IMR-90 (cell line): ENCODE measurements at regions not wholly inside any gene's neighbourhood (a gene's known extent, or its start where the extent isn't known, plus 50 kb on each side); places are given as distances from the start of the nearest gene placed in this dataset.

Experiments used
- ATAC-seq: fragments of 200-7000 bp; cut with Tn5 transposase; 2 replicates; pipeline ENCODE4 v1.9.1; 2020; ENCODE audit warnings: low read depth, mild to moderate bottlenecking, moderate library complexity
- BruUV-seq: library from RNA; stranded (reverse); fragments of 400-500 nt; replicated peaks from 2 replicates; lab custom pipeline; 2021; lab: Mats Ljungman, UMichigan
- CTCF ChIA-PET: fragments of 300-600 bp; formaldehyde crosslinking; extraction: SDS; loops from one replicate; lab custom pipeline; 2021; ENCODE audit warnings: antibody characterized with exemption; lab: Yijun Ruan, JAX
- POLR2A ChIA-PET: fragments of 300-600 bp; sonication (Branson Sonifier 250); formaldehyde crosslinking; loops from one replicate; lab custom pipeline; 2022; ENCODE audit warnings: antibody characterized with exemption; ENCODE audit not compliant: unreplicated experiment; lab: Charles Lee
- DNase-seq: peaks from one replicate; pipeline ENCODE4 v3.0.0; 2013
- H2AFZ ChIP-seq: replicated peaks from 2 replicates; pipeline ENCODE3; 2013; ENCODE audit warnings: low read length, mild to moderate bottlenecking; ENCODE audit not compliant: poor library complexity
- H2AK5ac ChIP-seq: 2 replicates; pipeline ENCODE4 v1.6.1; 2013; ENCODE audit warnings: low read depth, low read length, inconsistent platforms
- H2AK9ac ChIP-seq: replicated peaks from 2 replicates; pipeline ENCODE3; 2013; ENCODE audit warnings: mild to moderate bottlenecking, low read depth, low read length, moderate library complexity; ENCODE audit not compliant: poor library complexity
- H2BK120ac ChIP-seq: 2 replicates; pipeline ENCODE4 v1.6.1; 2013; ENCODE audit warnings: low read depth, low read length, inconsistent platforms
- H2BK15ac ChIP-seq: 3 replicates; pipeline ENCODE4 v1.6.1; 2013; ENCODE audit warnings: low read depth, low read length, inconsistent platforms
- H2BK20ac ChIP-seq: 2 replicates; pipeline ENCODE4 v1.6.1; 2013; ENCODE audit warnings: low read depth, mild to moderate bottlenecking, inconsistent platforms, low read length, moderate library complexity
- H2BK5ac ChIP-seq: 2 replicates; pipeline ENCODE4 v1.6.1; 2013; ENCODE audit warnings: mild to moderate bottlenecking, low read depth, low read length, inconsistent platforms; ENCODE audit not compliant: poor library complexity, severe bottlenecking
- H3K14ac ChIP-seq: replicated peaks from 2 replicates; pipeline ENCODE4 v1.6.1; 2013; ENCODE audit warnings: low read depth, low read length, inconsistent platforms
- H3K18ac ChIP-seq: 2 replicates; pipeline ENCODE4 v1.6.1; 2013; ENCODE audit warnings: low read depth, low read length, control low read depth
- H3K23ac ChIP-seq: 2 replicates; pipeline ENCODE4 v1.6.1; 2013; ENCODE audit warnings: low read depth, low read length, inconsistent platforms
- H3K27ac ChIP-seq: 2 replicates; pipeline ENCODE4 v1.5.1; 2013; ENCODE audit warnings: mild to moderate bottlenecking, control low read depth, low read length; ENCODE audit not compliant: insufficient read depth
- H3K27me3 ChIP-seq: 2 replicates; pipeline ENCODE4 v1.6.1; 2013; ENCODE audit warnings: low read length; ENCODE audit not compliant: control insufficient read depth, insufficient read depth
- H3K36me3 ChIP-seq: 2 replicates; pipeline ENCODE4 v1.6.1; 2013; ENCODE audit warnings: low read length, mixed read lengths; ENCODE audit not compliant: control insufficient read depth, insufficient read depth
- H3K4ac ChIP-seq: 2 replicates; pipeline ENCODE4 v1.6.1; 2013; ENCODE audit warnings: low read depth, low read length, inconsistent platforms
- H3K4me1 ChIP-seq: 2 replicates; pipeline ENCODE4 v1.6.1; 2013; ENCODE audit warnings: low read length, mixed read lengths; ENCODE audit not compliant: control insufficient read depth, insufficient read depth
- H3K4me2 ChIP-seq: 2 replicates; pipeline ENCODE4 v1.6.1; 2013; ENCODE audit warnings: low read depth, mild to moderate bottlenecking, control low read depth, low read length, moderate library complexity
- H3K4me3 ChIP-seq: 2 replicates; pipeline ENCODE4 v1.5.1; 2013; ENCODE audit warnings: low read depth, mild to moderate bottlenecking, control low read depth, low read length, moderate library complexity; ENCODE audit not compliant: insufficient read depth
- H3K56ac ChIP-seq: 2 replicates; pipeline ENCODE4 v1.6.1; 2013; ENCODE audit warnings: low read length, inconsistent platforms; ENCODE audit not compliant: insufficient read depth; ENCODE audit errors: extremely low read depth
- H3K79me1 ChIP-seq, 2 experiments: 2 replicates each; pipeline ENCODE4 v1.6.1; 2013; ENCODE audit warnings: low read length in 2 of 2, inconsistent platforms in 1 of 2, low read depth in 1 of 2
- H3K9ac ChIP-seq: 2 replicates; pipeline ENCODE4 v1.6.1; 2013; ENCODE audit warnings: low read depth, low read length, control low read depth
- H3K9me1 ChIP-seq: 2 replicates; pipeline ENCODE4 v1.6.1; 2013; ENCODE audit warnings: low read length, inconsistent platforms; ENCODE audit not compliant: insufficient read depth
- H3K9me3 ChIP-seq: 2 replicates; pipeline ENCODE4 v1.6.1; 2013; ENCODE audit warnings: low read length; ENCODE audit not compliant: control insufficient read depth, insufficient read depth
- H4K20me1 ChIP-seq: 2 replicates; pipeline ENCODE4 v1.6.1; 2013; ENCODE audit warnings: low read length, inconsistent platforms; ENCODE audit not compliant: insufficient read depth
- H4K5ac ChIP-seq: 2 replicates; pipeline ENCODE4 v1.6.1; 2013; ENCODE audit warnings: mild to moderate bottlenecking, low read depth, low read length, control low read depth
- H4K8ac ChIP-seq, 2 experiments: 2 replicates each; pipeline ENCODE4 v1.6.1; 2013; ENCODE audit warnings: low read depth in 2 of 2, low read length in 2 of 2, control low read depth in 1 of 2, inconsistent platforms in 1 of 2
- H4K91ac ChIP-seq: 2 replicates; pipeline ENCODE4 v1.6.1; 2013; ENCODE audit warnings: low read depth, low read length, inconsistent platforms; ENCODE audit not compliant: insufficient read depth
- BHLHE40 ChIP-seq: fragments of 150-350 bp; IDR thresholded peaks from 2 replicates; pipeline ENCODE4 v1.6.1; 2016; ENCODE audit warnings: mild to moderate bottlenecking, low read depth, low read length
- FOS ChIP-seq: fragments of 150-350 bp; IDR thresholded peaks from 2 replicates; pipeline ENCODE4 v1.6.1; 2016; ENCODE audit warnings: low read depth, low read length
- WGBS, 2 experiments: methylation state at CpG; one replicate each; pipeline versions ENCODE4 v1.1.5 to v1.1.7; 2013; ENCODE audit warnings: missing lambda C conversion rate in 2 of 2; ENCODE audit not compliant: insufficient read length in 1 of 2; ENCODE audit errors: extremely low coverage in 2 of 2; 5-methylcytosine and 5-hydroxymethylcytosine counted together
- dilution Hi-C: fragments of 300-500 bp; cut with HindIII; formaldehyde crosslinking; loops from one replicate; pipeline ENCODE4 v1.14.3; 2018; ENCODE audit warnings: low sequenced_read_pairs; ENCODE audit not compliant: unreplicated experiment
- in situ Hi-C: fragments of 300-500 bp; cut with MboI; formaldehyde crosslinking; loops from 3 replicates; pipeline ENCODE4 v1.14.3; 2019; ENCODE audit warnings: low sequenced_read_pairs, inconsistent platforms, mixed read lengths
- intact Hi-C: fragments of 100-400 bp; cut with micrococcal nuclease; formaldehyde crosslinking; loops from 2 replicates; pipeline ENCODE4 v1.10.0; 2022
- TF ChIP-seq, protein P1 (sequence below): conservative IDR thresholded peaks from 2 replicates; pipeline ENCODE4 v1.5.1; 2012; ENCODE audit warnings: mild to moderate bottlenecking, low read depth, low read length, improper control_type of control experiment

DNA sequence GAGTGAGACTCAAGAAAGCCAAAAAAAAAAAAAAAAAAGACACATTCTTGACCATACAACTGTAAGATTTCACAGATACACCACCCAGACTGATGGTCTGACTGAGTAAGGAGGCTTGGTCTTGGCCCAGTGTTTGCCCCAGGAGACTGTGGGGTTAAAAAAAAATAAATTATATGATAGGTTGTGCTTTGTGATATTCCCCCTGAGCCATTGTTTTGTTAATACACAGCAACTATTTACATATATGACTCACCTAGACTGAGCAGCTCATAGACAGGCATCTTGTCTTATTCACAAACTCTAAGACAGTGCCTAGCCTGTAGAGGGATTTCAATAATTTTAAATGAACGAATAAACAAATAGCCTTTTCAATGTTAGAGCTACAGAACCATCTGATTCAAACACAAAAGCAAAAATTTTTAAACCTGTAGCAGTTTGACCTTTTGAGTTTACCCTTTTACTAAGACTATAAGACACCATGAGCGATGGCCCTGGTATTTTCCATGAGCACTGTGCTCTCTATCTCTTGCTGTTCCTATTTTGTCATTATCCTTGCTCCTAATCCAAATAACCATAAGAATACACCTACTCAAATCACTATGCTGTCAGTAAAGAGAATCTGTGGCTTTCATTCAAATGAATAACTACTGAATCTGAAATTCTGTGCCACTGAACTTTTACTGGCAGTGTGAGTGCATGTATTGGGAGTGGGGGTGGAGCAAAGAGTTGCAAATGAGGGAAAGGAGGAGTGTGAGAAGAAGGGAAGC lies 199.4 kb upstream of the PTBP2 start:
- dilution Hi-C loops (no loop called here), intact Hi-C loops (no loop called here), in situ Hi-C loops (no loop called here)
- ChIA-PET CTCF (interaction anchor here (1.1 kb wide), 1 partner anchor 38 kb away, joined by 5 read pairs; no protein-coding TSS in a partner anchor), POLR2A (no interaction called here)
- no peak overlapping the region for H3K4ac ChIP-seq
- H2BK15ac ChIP-seq, result no peak overlapping the region
- peaks cover 4% of the 10 kb centered on the region for H3K4me1 ChIP-seq
- no peak overlapping the region for H2AK9ac ChIP-seq
- H3K4me2 ChIP-seq, result no peak overlapping the region
- ATAC-seq (peak; percentile 72), DNase-seq (peak; percentile 61)
- no peaks in the 10 kb centered on the region for H3K9me3 ChIP-seq
- H4K20me1 ChIP-seq, result no peaks in the 10 kb centered on the region
- H3K18ac ChIP-seq, result no peak overlapping the region
- H4K91ac ChIP-seq, result no peak overlapping the region
- no TSS peak for BruUV-seq
- H3K79me1 ChIP-seq, result no peaks in the 10 kb centered on the region
- H2AFZ ChIP-seq, result no peak overlapping the region
- H3K14ac ChIP-seq, result peak overlapping the region; percentile 76; the same call in 1 of the 2 replicates
- no peak overlapping the region for H4K8ac ChIP-seq
- H3K4me3 ChIP-seq, result no peak overlapping the region
- no peak overlapping the region; the same call in 1 of the 2 replicates for H2BK20ac ChIP-seq
- no peak overlapping the region for H2BK5ac ChIP-seq
- H3K27ac ChIP-seq, result no peak overlapping the region
- no peak overlapping the region for H3K56ac ChIP-seq
- no peaks in the 10 kb centered on the region for H3K9me1 ChIP-seq
- no peak overlapping the region for H4K5ac ChIP-seq
- H3K9ac ChIP-seq, result no peak overlapping the region
- WGBS, 2 experiments, result no CpG with 5 or more reads among the region's 2 CpGs
- H3K23ac ChIP-seq, result no peak overlapping the region; the same call in 1 of the 2 replicates
- H2AK5ac ChIP-seq, result no peak overlapping the region
- H3K36me3 ChIP-seq, result no peaks in the 10 kb centered on the region
- no peaks in the 10 kb centered on the region for H3K27me3 ChIP-seq
- TF ChIP-seq FOS (0 out of 2 replicates have a peak, but pooled peaks have one; percentile 13), BHLHE40 (no peak)
- TF ChIP-seq, protein P1, sequence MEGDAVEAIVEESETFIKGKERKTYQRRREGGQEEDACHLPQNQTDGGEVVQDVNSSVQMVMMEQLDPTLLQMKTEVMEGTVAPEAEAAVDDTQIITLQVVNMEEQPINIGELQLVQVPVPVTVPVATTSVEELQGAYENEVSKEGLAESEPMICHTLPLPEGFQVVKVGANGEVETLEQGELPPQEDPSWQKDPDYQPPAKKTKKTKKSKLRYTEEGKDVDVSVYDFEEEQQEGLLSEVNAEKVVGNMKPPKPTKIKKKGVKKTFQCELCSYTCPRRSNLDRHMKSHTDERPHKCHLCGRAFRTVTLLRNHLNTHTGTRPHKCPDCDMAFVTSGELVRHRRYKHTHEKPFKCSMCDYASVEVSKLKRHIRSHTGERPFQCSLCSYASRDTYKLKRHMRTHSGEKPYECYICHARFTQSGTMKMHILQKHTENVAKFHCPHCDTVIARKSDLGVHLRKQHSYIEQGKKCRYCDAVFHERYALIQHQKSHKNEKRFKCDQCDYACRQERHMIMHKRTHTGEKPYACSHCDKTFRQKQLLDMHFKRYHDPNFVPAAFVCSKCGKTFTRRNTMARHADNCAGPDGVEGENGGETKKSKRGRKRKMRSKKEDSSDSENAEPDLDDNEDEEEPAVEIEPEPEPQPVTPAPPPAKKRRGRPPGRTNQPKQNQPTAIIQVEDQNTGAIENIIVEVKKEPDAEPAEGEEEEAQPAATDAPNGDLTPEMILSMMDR, result no peak
- H2BK120ac ChIP-seq, result no peak overlapping the region
